Esophagus muscularis mucosa (tissue), 4 donors: ENCODE measurements at regions not wholly inside any gene's neighbourhood (a gene's known extent, or its start where the extent isn't known, plus 50 kb on each side); places are given as distances from the start of the nearest gene placed in this dataset.

Source experiments
- DNase-seq: peaks from one replicate; pipeline ENCODE4 v3.0.0-alpha.2; 2017; ENCODE audit errors: extremely low spot score
- H3K27ac ChIP-seq, 4 donors: fragments of 200-600 bp; sonication (generic); replicated peaks in 1 of 4; 1 replicate in 3 of 4; 2 replicates in 1 of 4; pipeline ENCODE4 v1.5.1; 2016 to 2019; ENCODE audit warnings: mild to moderate bottlenecking in 1 of 4
- H3K27me3 ChIP-seq, 4 donors: fragments of 200-600 bp; sonication (generic); one replicate each; pipeline versions ENCODE4 v1.5.1 to v1.6.0; 2016 to 2019
- H3K36me3 ChIP-seq, 4 donors: fragments of 200-600 bp; sonication (generic); one replicate each; pipeline ENCODE4 v1.5.1; 2016 to 2019
- H3K4me1 ChIP-seq, 4 donors: fragments of 200-600 bp; sonication (generic); one replicate each; pipeline ENCODE4 v1.5.1; 2016 to 2019
- H3K4me3 ChIP-seq, 4 donors: fragments of 200-600 bp; sonication (generic); 1 replicate in 2 of 4; 2 replicates in 2 of 4; pipeline ENCODE4 v1.5.1; 2016 to 2019; ENCODE audit warnings: mild to moderate bottlenecking in 4 of 4, moderate library complexity in 1 of 4
- H3K9me3 ChIP-seq, 4 donors: fragments of 200-600 bp; sonication (generic); 1 replicate in 3 of 4; 2 replicates in 1 of 4; pipeline ENCODE4 v1.5.1; 2016 to 2019
- CTCF ChIP-seq, 3 experiments: fragments of 200-600 bp in 2 of 3; fragments of 450-650 bp in 1 of 3; sonication (generic) in 2 of 3; IDR thresholded peaks; one replicate each; pipeline ENCODE4 v1.5.1; 2017 to 2019; ENCODE audit warnings: antibody characterized with exemption in 3 of 3, mild to moderate bottlenecking in 2 of 3, moderate library complexity in 1 of 3
- EP300 ChIP-seq: sonication (generic); formaldehyde crosslinking; IDR thresholded peaks from one replicate; pipeline ENCODE4 v1.6.1; 2017; ENCODE audit warnings: antibody characterized with exemption
- POLR2A ChIP-seq: fragments of 450-650 bp; IDR thresholded peaks from one replicate; pipeline ENCODE4 v1.6.1; 2017; ENCODE audit warnings: antibody characterized with exemption, moderate library complexity, mild to moderate bottlenecking, low read depth
- POLR2AphosphoS5 ChIP-seq, 2 donors: sonication (generic); formaldehyde crosslinking; IDR thresholded peaks; one replicate each; pipeline ENCODE4 v1.6.1; 2017; ENCODE audit warnings: antibody characterized with exemption in 2 of 2
- WGBS: methylation state at CpG from one replicate; pipeline ENCODE4 v1.1.5; 2018; 5-methylcytosine and 5-hydroxymethylcytosine counted together
- intact Hi-C: fragments of 100-400 bp; cut with DNase I; formaldehyde crosslinking; loops from one replicate; pipeline ENCODE4 v1.15.1; 2023

- Histone ChIP-seq H3K27ac (no peak overlapping the region), H3K27me3 (no peaks in the 10 kb centered on the region), H3K4me3 (no peak overlapping the region), H3K9me3 (no peaks in the 10 kb centered on the region), H3K4me1 (no peaks in the 10 kb centered on the region), H3K36me3 (no peaks in the 10 kb centered on the region)
- TF ChIP-seq EP300 = no peak
- TF ChIP-seq POLR2A = no peak
- TF ChIP-seq POLR2AphosphoS5 (IDR thresholded peaks at IDR 0.05) = no peak
- no peak for TF ChIP-seq CTCF (IDR thresholded peaks at IDR 0.05)
- intact Hi-C loops = no loop called here
- DNase-seq = no peak
Observed at GRCh38 chr6:68273297-68273696, 361.8 kb upstream of the ADGRB3 start.

DNA sequence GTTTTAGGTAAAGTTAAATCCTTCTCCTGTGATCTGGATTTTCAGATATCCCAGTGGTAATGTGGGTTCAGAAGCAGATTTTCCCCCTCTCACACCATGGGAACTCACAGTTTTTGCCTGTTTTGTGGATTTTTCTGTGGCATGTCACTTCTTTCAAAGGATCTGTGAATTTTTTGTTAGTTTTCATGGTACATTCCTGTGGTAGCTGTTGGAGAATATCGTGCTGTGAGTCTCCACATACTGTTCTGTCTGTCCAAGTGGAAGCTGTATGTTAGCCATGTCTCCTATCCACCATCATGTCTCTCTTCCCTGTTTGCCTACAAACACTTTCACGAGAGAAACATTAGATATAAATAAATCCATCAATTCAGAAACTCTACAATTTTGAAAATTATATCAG is 378.7 kb upstream of the ADGRB3 start:
- intact Hi-C loops = no loop called here
- H3K4me1 ChIP-seq = no peaks in the 10 kb centered on the region
- TF ChIP-seq POLR2A (no peak), POLR2AphosphoS5 (IDR thresholded peaks at IDR 0.05) (no peak), CTCF (IDR thresholded peaks at IDR 0.05) (no peak), EP300 (no peak)
- H3K36me3 ChIP-seq = no peaks in the 10 kb centered on the region
- H3K4me3 ChIP-seq = no peak overlapping the region
- no peaks in the 10 kb centered on the region for H3K27me3 ChIP-seq
- WGBS = 89% methylated on average over 2 of the region's 2 CpGs
- H3K27ac ChIP-seq = no peak overlapping the region
- no peak for DNase-seq
- H3K9me3 ChIP-seq = no peaks in the 10 kb centered on the region

GRCh38 chr6:68252632-68253031 is 382.4 kb upstream of the ADGRB3 start:
- Histone ChIP-seq H3K9me3 (no peaks in the 10 kb centered on the region), H3K4me1 (no peaks in the 10 kb centered on the region), H3K4me3 (no peak overlapping the region), H3K27ac (no peak overlapping the region), H3K36me3 (no peaks in the 10 kb centered on the region), H3K27me3 (no peaks in the 10 kb centered on the region)
- TF ChIP-seq EP300 = no peak
- no peak for TF ChIP-seq CTCF (IDR thresholded peaks at IDR 0.05)
- TF ChIP-seq POLR2A = no peak
- TF ChIP-seq POLR2AphosphoS5 (IDR thresholded peaks at IDR 0.05) = no peak
- 76% methylated on average over 2 of the region's 2 CpGs for WGBS
- no peak for DNase-seq
- intact Hi-C loops = no loop called here

- Histone ChIP-seq H3K9me3 (no peaks in the 10 kb centered on the region), H3K4me1 (no peaks in the 10 kb centered on the region), H3K4me3 (no peak overlapping the region), H3K36me3 (no peaks in the 10 kb centered on the region), H3K27me3 (no peaks in the 10 kb centered on the region), H3K27ac (no peak overlapping the region)
- TF ChIP-seq POLR2A (no peak), CTCF (IDR thresholded peaks at IDR 0.05) (no peak), EP300 (no peak), POLR2AphosphoS5 (IDR thresholded peaks at IDR 0.05) (no peak)
- intact Hi-C loops = no loop called here
- WGBS = 91% methylated on average over 4 of the region's 4 CpGs
- no peak for DNase-seq
Observed at GRCh38 chr6:68247782-68248181, 387.3 kb upstream of the ADGRB3 start.

DNA sequence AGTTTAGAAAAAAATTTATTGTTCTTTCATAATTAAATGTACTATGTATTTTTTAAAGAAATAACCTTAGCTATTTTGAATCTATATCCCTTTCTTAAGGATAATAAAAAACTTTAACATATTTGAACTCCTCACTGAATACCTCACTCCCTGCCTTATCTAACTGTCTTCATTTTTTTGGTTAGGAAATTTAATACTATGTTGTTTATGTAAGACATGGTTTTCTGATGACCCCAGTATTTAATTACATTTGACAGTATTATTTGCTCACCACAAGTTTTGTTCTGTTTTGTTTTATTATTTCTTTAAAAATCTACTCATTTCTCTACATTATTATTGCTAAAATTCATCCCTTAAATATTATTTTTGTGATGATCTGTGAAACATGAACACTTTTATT is 394.4 kb upstream of the ADGRB3 start:
- no peak for TF ChIP-seq POLR2A
- TF ChIP-seq EP300 = no peak
- no peak for TF ChIP-seq CTCF (IDR thresholded peaks at IDR 0.05)
- no peak for TF ChIP-seq POLR2AphosphoS5 (IDR thresholded peaks at IDR 0.05)
- Histone ChIP-seq H3K27ac (no peak overlapping the region), H3K9me3 (no peaks in the 10 kb centered on the region), H3K4me1 (no peaks in the 10 kb centered on the region), H3K36me3 (no peaks in the 10 kb centered on the region), H3K27me3 (no peaks in the 10 kb centered on the region), H3K4me3 (no peak overlapping the region)
- DNase-seq = no peak
- intact Hi-C loops = no loop called here
